Forelimb muscle (tissue), 1 donor: ENCODE measurements at regions not wholly inside any gene's neighbourhood (a gene's known extent, or its start where the extent isn't known, plus 50 kb on each side); places are given as distances from the start of the nearest gene placed in this dataset.
"Not testable (repeated sequence)": the region's sequence is repeated elsewhere in the genome, so short reads cannot be mapped to it uniquely, and the experiment has no call there.

Source experiments
- DNase-seq: peaks from one replicate; pipeline ENCODE4 v3.0.0-alpha.2; 2013; ENCODE audit warnings: low read depth

- DNase-seq: no peak
Measured at GRCh38 chr2:12877761-12878160, 161.0 kb downstream of the TRIB2 start.

- no peak for DNase-seq
Measured at GRCh38 chr2:12879649-12880048, 162.9 kb downstream of the TRIB2 start.

GRCh38 chr2:12881952-12882351 lies 165.2 kb downstream of the TRIB2 start:
- DNase-seq: no peak

- no peak for DNase-seq
Measured at GRCh38 chr2:12882393-12882792, 165.7 kb downstream of the TRIB2 start.

GRCh38 chr2:12883906-12884305 lies 167.2 kb downstream of the TRIB2 start:
- DNase-seq: no peak

GRCh38 chr2:12884713-12885282 lies 168.1 kb downstream of the TRIB2 start:
- DNase-seq: no peak

- no peak for DNase-seq
Measured at GRCh38 chr2:12890066-12890465, 173.3 kb downstream of the TRIB2 start.

- no peak for DNase-seq
Measured at GRCh38 chr2:12890481-12890991, 173.8 kb downstream of the TRIB2 start.

GRCh38 chr2:12895017-12895416 lies 178.3 kb downstream of the TRIB2 start:
- no peak for DNase-seq

GRCh38 chr2:12896318-12896982 lies 179.7 kb downstream of the TRIB2 start:
- DNase-seq: no peak

- DNase-seq: no peak
Measured at GRCh38 chr2:12897181-12897580, 180.4 kb downstream of the TRIB2 start.

GRCh38 chr2:12903272-12903671 lies 186.5 kb downstream of the TRIB2 start:
- DNase-seq: no peak

- DNase-seq: no peak
Measured at GRCh38 chr2:12910431-12910830, 193.7 kb downstream of the TRIB2 start.

- no peak for DNase-seq
Measured at GRCh38 chr2:12915787-12916186, 199.1 kb downstream of the TRIB2 start.

GRCh38 chr2:12918138-12918834 lies 201.6 kb downstream of the TRIB2 start:
- DNase-seq: no peak

- peak; percentile 73 for DNase-seq
Measured at GRCh38 chr2:12918835-12919445, 202.2 kb downstream of the TRIB2 start.

- no peak for DNase-seq
Measured at GRCh38 chr2:12921321-12921720, 204.6 kb downstream of the TRIB2 start.

GRCh38 chr2:12923907-12924610 lies 207.3 kb downstream of the TRIB2 start:
- DNase-seq: no peak

- DNase-seq: not testable (repeated sequence)
Measured at GRCh38 chr2:12926641-12927040, 209.9 kb downstream of the TRIB2 start.

- DNase-seq: no peak
Measured at GRCh38 chr2:12928197-12928774, 211.6 kb downstream of the TRIB2 start.

- no peak for DNase-seq
Measured at GRCh38 chr2:12928775-12929401, 212.2 kb downstream of the TRIB2 start.
